ENCODE measurements at regions not wholly inside any gene's neighbourhood (a gene's known extent, or its start where the extent isn't known, plus 50 kb on each side); places are given as distances from the start of the nearest gene placed in this dataset.

- Histone ChIP-seq H4K20me1 (replicated peaks; ENCODE audit: control insufficient read depth, extremely low read depth, insufficient read depth, low read length) (no peaks in the 10 kb centered on the region), H3K9me3 (replicated peaks; ENCODE audit: control insufficient read depth, insufficient read depth, low read length) (peaks cover 2% of the 10 kb centered on the region), H3K79me2 (ENCODE audit: control insufficient read depth, insufficient read depth, low read length) (no peaks in the 10 kb centered on the region), H3K9ac (replicated peaks; ENCODE audit: extremely low read depth, insufficient read depth, low read length) (no peak overlapping the region), H3K27me3 (ENCODE audit: control insufficient read depth in 2 of 2, insufficient read depth in 2 of 2, low read length in 2 of 2) (no peaks in the 10 kb centered on the region), H3K4me3 (replicated peaks in 1 of 3; ENCODE audit: insufficient read depth in 1 of 3, low read depth in 1 of 3, low read length in 3 of 3) (no peak overlapping the region), H3K4me1 (ENCODE audit: control insufficient read depth, extremely low read depth, insufficient read depth, low read length) (no peaks in the 10 kb centered on the region), H3K27ac (ENCODE audit: insufficient read depth, low read depth, low read length) (no peak overlapping the region), H2AFZ (ENCODE audit: low read depth, low read length) (no peak overlapping the region), H3K9me1 (replicated peaks; ENCODE audit: control insufficient read depth, extremely low read depth, insufficient read depth, low read length) (no peaks in the 10 kb centered on the region), H3K4me2 (ENCODE audit: insufficient read depth, low read length) (no peak overlapping the region), H3K36me3 (ENCODE audit: control insufficient read depth in 2 of 2, extremely low read depth in 1 of 2, insufficient read depth in 2 of 2, low read length in 2 of 2) (no peaks in the 10 kb centered on the region)
- CTCF ChIA-PET, result no interaction called here
- BruUV-seq (replicated peaks), result no TSS peak
- intact Hi-C loops (cut with micrococcal nuclease), result no loop called here
- DNase-seq (ENCODE audit: low read depth, low spot score) (no peak), FAIRE-seq (no peak)
- TF ChIP-seq MYC (IDR thresholded peaks at IDR 0.05; ENCODE audit: low read depth, low read length) (no peak), POLR2AphosphoS5 (IDR thresholded peaks at IDR 0.05; ENCODE audit: insufficient read depth, low read depth, low read length) (no peak), POLR2A (IDR thresholded peaks at IDR 0.05; ENCODE audit: low read depth, low read length) (no peak), EZH2 (IDR thresholded peaks at IDR 0.05; ENCODE audit: borderline replicate concordance, low read depth, low read length, severe bottlenecking) (no peak), MAX (IDR thresholded peaks at IDR 0.05; ENCODE audit: insufficient read depth, insufficient read length) (no peak), GATA2 (IDR thresholded peaks at IDR 0.05; ENCODE audit: insufficient read depth, insufficient read length, low read depth, low read length) (no peak), JUN (IDR thresholded peaks at IDR 0.05; ENCODE audit: borderline replicate concordance, insufficient read depth, insufficient read length, low read depth) (no peak), FOS (IDR thresholded peaks at IDR 0.05; ENCODE audit: borderline replicate concordance, insufficient read depth, low read length) (no peak), CTCF (IDR thresholded peaks at IDR 0.05; ENCODE audit: extremely low read depth in 1 of 2, insufficient read depth in 1 of 2, low read depth in 1 of 2, low read length in 2 of 2) (no peak)
- POLR2A ChIA-PET, result no interaction called here
- dilution Hi-C loops (cut with MboI; ENCODE audit: extremely low pct_ligation_motif_present, low sequenced_read_pairs), result no loop called here
Measured at GRCh38 chr4:22201256-22201655, 252.7 kb upstream of the KCNIP4 start.

All from endothelial cell of umbilical vein (primary cell).